Sigmoid colon (tissue), 6 donors: ENCODE measurements at regions not wholly inside any gene's neighbourhood (a gene's known extent, or its start where the extent isn't known, plus 50 kb on each side); places are given as distances from the start of the nearest gene placed in this dataset.

ENCODE experiments used
- DNase-seq: peaks from one replicate; pipeline ENCODE4 v3.0.0-alpha.2; 2019
- H3K27ac ChIP-seq, 4 donors: fragments of 200-600 bp; sonication (generic); one replicate each; pipeline ENCODE4 v1.5.1; 2016 to 2019; ENCODE audit warnings: mild to moderate bottlenecking in 1 of 4
- H3K27me3 ChIP-seq, 3 donors: fragments of 200-600 bp; sonication (generic); one replicate each; pipeline ENCODE4 v1.5.1; 2019; ENCODE audit warnings: mild to moderate bottlenecking in 1 of 3
- H3K36me3 ChIP-seq, 4 donors: fragments of 200-600 bp; sonication (generic); one replicate each; pipeline ENCODE4 v1.5.1; 2016 to 2019
- H3K4me1 ChIP-seq, 4 donors: fragments of 200-600 bp; sonication (generic); one replicate each; pipeline ENCODE4 v1.5.1; 2017 to 2019
- H3K4me3 ChIP-seq, 4 donors: fragments of 200-600 bp; sonication (generic); one replicate each; pipeline ENCODE4 v1.5.1; 2017 to 2019; ENCODE audit warnings: mild to moderate bottlenecking in 2 of 4, moderate library complexity in 1 of 4
- H3K9me3 ChIP-seq, 4 donors: fragments of 200-600 bp in 3 of 4; sonication (generic) in 3 of 4; one replicate each; pipeline versions ENCODE4 v1.5.1 to v1.6.1; 2013 to 2019
- CTCF ChIP-seq, 4 experiments: fragments of 450-650 bp in 3 of 4; fragments of 200-600 bp in 1 of 4; IDR thresholded peaks; one replicate each; pipeline ENCODE4 v1.5.1; 2016 to 2019; ENCODE audit warnings: antibody characterized with exemption in 4 of 4, mild to moderate bottlenecking in 3 of 4, moderate library complexity in 2 of 4
- EP300 ChIP-seq, 4 donors: sonication (generic); formaldehyde crosslinking; IDR thresholded peaks; one replicate each; pipeline ENCODE4 v1.6.1; 2017; ENCODE audit warnings: antibody characterized with exemption in 4 of 4
- POLR2A ChIP-seq, 2 donors: fragments of 450-650 bp; IDR thresholded peaks; one replicate each; pipeline ENCODE4 v1.6.1; 2016; ENCODE audit warnings: antibody characterized with exemption in 2 of 2, mild to moderate bottlenecking in 2 of 2, moderate library complexity in 2 of 2
- POLR2AphosphoS5 ChIP-seq, 4 donors: sonication (generic); formaldehyde crosslinking; IDR thresholded peaks; one replicate each; pipeline ENCODE4 v1.6.1; 2017; ENCODE audit warnings: antibody characterized with exemption in 4 of 4
- WGBS, 2 donors: extraction: QIAGEN DNeasy Blood & Tissue Kit; methylation state at CpG; one replicate each; pipeline ENCODE4 v1.1.7; 2013; 5-methylcytosine and 5-hydroxymethylcytosine counted together
- intact Hi-C: fragments of 100-400 bp; cut with DNase I; formaldehyde crosslinking; loops from one replicate; pipeline ENCODE4 v1.15.1; 2023
- donor health status: healthy with polysubstance abuse.
- donor health status: healthy.

GRCh38 chr2:12813166-12813565, 96.4 kb downstream of the TRIB2 start:
- DNase-seq, result no peak
- Histone ChIP-seq H3K27me3 (no peaks in the 10 kb centered on the region), H3K4me1 (peaks cover 0 to 7% (median 6%) of the 10 kb centered on the region in 4 donors), H3K4me3 (no peak overlapping the region), H3K36me3 (no peaks in the 10 kb centered on the region), H3K27ac (no peak overlapping the region), H3K9me3 (no peaks in the 10 kb centered on the region)
- no peak for TF ChIP-seq POLR2A (IDR thresholded peaks at IDR 0.05)
- no peak for TF ChIP-seq POLR2AphosphoS5 (IDR thresholded peaks at IDR 0.05)
- no peak for TF ChIP-seq EP300 (IDR thresholded peaks at IDR 0.05)
- no peak for TF ChIP-seq CTCF (IDR thresholded peaks at IDR 0.05)
- intact Hi-C loops, result loop anchor here (10.0 kb wide), 1 partner anchor 102 kb away; no protein-coding TSS in a partner anchor

GRCh38 chr2:12816379-12817306, 99.9 kb downstream of the TRIB2 start:
- no peaks in the 10 kb centered on the region for H3K27me3 ChIP-seq
- intact Hi-C loops, result loop anchor here (10.0 kb wide), 1 partner anchor 98 kb away; no protein-coding TSS in a partner anchor
- WGBS, 2 donors, result 60 to 77% methylated on average over 4 of the region's 4 CpGs

GRCh38 chr2:12817870-12818269, 101.1 kb downstream of the TRIB2 start:
- no peaks in the 10 kb centered on the region for H3K9me3 ChIP-seq
- H3K36me3 ChIP-seq, result no peaks in the 10 kb centered on the region
- 61 to 85% methylated on average over 3 of the region's 3 CpGs for WGBS, 2 donors
- intact Hi-C loops, result loop anchor here (10.0 kb wide), 1 partner anchor 97 kb away; no protein-coding TSS in a partner anchor
- H3K4me1 ChIP-seq, result peaks cover 0 to 17% (median 14%) of the 10 kb centered on the region in 4 donors
- DNase-seq, result no peak
- H3K27me3 ChIP-seq, result no peaks in the 10 kb centered on the region
- H3K27ac ChIP-seq, result peak overlapping the region in 3 of 4 donors; percentile 51 to 79 (median 69)
- no peak for TF ChIP-seq EP300 (IDR thresholded peaks at IDR 0.05)
- H3K4me3 ChIP-seq, result no peak overlapping the region

More at GRCh38 chr2:12816379-12817306, 99.9 kb downstream of the TRIB2 start:
- no peak for DNase-seq
- Histone ChIP-seq H3K36me3 (no peaks in the 10 kb centered on the region), H3K4me3 (no peak overlapping the region), H3K4me1 (peaks cover 0 to 17% (median 14%) of the 10 kb centered on the region in 4 donors), H3K9me3 (no peaks in the 10 kb centered on the region), H3K27ac (no peak overlapping the region)
- TF ChIP-seq CTCF (IDR thresholded peaks at IDR 0.05), result no peak
- TF ChIP-seq POLR2A (IDR thresholded peaks at IDR 0.05), result no peak
- no peak for TF ChIP-seq POLR2AphosphoS5 (IDR thresholded peaks at IDR 0.05)
- TF ChIP-seq EP300 (IDR thresholded peaks at IDR 0.05), result no peak

- Histone ChIP-seq H3K4me1 (peaks cover 0 to 17% (median 14%) of the 10 kb centered on the region in 4 donors), H3K27ac (peak overlapping the region; percentile 51 to 79 (median 63)), H3K9me3 (no peaks in the 10 kb centered on the region), H3K4me3 (no peak overlapping the region), H3K36me3 (no peaks in the 10 kb centered on the region), H3K27me3 (no peaks in the 10 kb centered on the region)
- 80 to 89% methylated on average over 11 of the region's 11 CpGs for WGBS, 2 donors
- no peak for TF ChIP-seq CTCF (IDR thresholded peaks at IDR 0.05)
- DNase-seq, result no peak
- intact Hi-C loops, result loop anchor here (10.0 kb wide), 1 partner anchor 96 kb away; no protein-coding TSS in a partner anchor
These were observed 101.8 kb downstream of the TRIB2 start for GRCh38 chr2:12818416-12819102.

- peak; percentile 94 for DNase-seq
- H3K27me3 ChIP-seq, result no peaks in the 10 kb centered on the region
- intact Hi-C loops, result loop anchor here (10.0 kb wide), 1 partner anchor 96 kb away; no protein-coding TSS in a partner anchor
- no peaks in the 10 kb centered on the region for H3K9me3 ChIP-seq
- TF ChIP-seq EP300 (IDR thresholded peaks at IDR 0.05), result peak in 2 of 4 donors; percentile 46 to 66
- TF ChIP-seq POLR2AphosphoS5 (IDR thresholded peaks at IDR 0.05), result peak; percentile 74 to 85 (median 80)
- no peak for TF ChIP-seq POLR2A (IDR thresholded peaks at IDR 0.05)
- H3K36me3 ChIP-seq, result no peaks in the 10 kb centered on the region
- no peak overlapping the region for H3K4me3 ChIP-seq
- peak overlapping the region; percentile 51 to 79 (median 63) for H3K27ac ChIP-seq
- 42 to 50% methylated on average over 3 of the region's 3 CpGs for WGBS, 2 donors
- peaks cover 0 to 21% (median 17%) of the 10 kb centered on the region in 4 donors for H3K4me1 ChIP-seq
These were observed 102.4 kb downstream of the TRIB2 start for GRCh38 chr2:12819103-12819475.
